Ishikawa (cell line): ENCODE measurements at regions not wholly inside any gene's neighbourhood (a gene's known extent, or its start where the extent isn't known, plus 50 kb on each side); places are given as distances from the start of the nearest gene placed in this dataset.

Source experiments
- CEBPB ChIP-seq: IDR thresholded peaks from 2 replicates; pipeline ENCODE4 v1.6.1; 2012
- CREB1 ChIP-seq: IDR thresholded peaks from 2 replicates; pipeline ENCODE4 v1.6.1; 2012; ENCODE audit warnings: low read depth
- EGR1 ChIP-seq: IDR thresholded peaks from 2 replicates; pipeline ENCODE4 v1.6.1; 2012
- EP300 ChIP-seq: IDR thresholded peaks from 2 replicates; pipeline ENCODE4 v1.6.1; 2012; ENCODE audit warnings: borderline replicate concordance
- FOXM1 ChIP-seq: IDR thresholded peaks from 2 replicates; pipeline ENCODE4 v1.6.1; 2012; ENCODE audit warnings: low read depth, borderline replicate concordance
- NFIC ChIP-seq: IDR thresholded peaks from 2 replicates; pipeline ENCODE4 v1.6.1; 2012
- RAD21 ChIP-seq: IDR thresholded peaks from 2 replicates; pipeline ENCODE4 v1.6.1; 2012; ENCODE audit warnings: low read depth
- TAF1 ChIP-seq: IDR thresholded peaks from 2 replicates; pipeline ENCODE4 v1.6.1; 2012; ENCODE audit warnings: low read depth, mild to moderate bottlenecking
- TCF12 ChIP-seq: IDR thresholded peaks from 2 replicates; pipeline ENCODE4 v1.6.1; 2012; ENCODE audit warnings: low read depth
- TEAD4 ChIP-seq: IDR thresholded peaks from 2 replicates; pipeline ENCODE4 v1.6.1; 2012
- YY1 ChIP-seq: IDR thresholded peaks from 2 replicates; pipeline ENCODE4 v1.6.1; 2012; ENCODE audit warnings: low read depth
- ZBTB7A ChIP-seq: IDR thresholded peaks from 2 replicates; pipeline ENCODE4 v1.6.1; 2012; ENCODE audit warnings: low read depth
- TF ChIP-seq, protein P1 (sequence below): IDR thresholded peaks from 2 replicates; pipeline ENCODE4 v1.6.1; 2012
- TF ChIP-seq, protein P2 (sequence below): IDR thresholded peaks from 2 replicates; pipeline ENCODE4 v1.6.1; 2012
- TF ChIP-seq, protein P3 (sequence below): IDR thresholded peaks from 2 replicates; pipeline ENCODE4 v1.6.1; 2012; ENCODE audit warnings: low read depth, mild to moderate bottlenecking

DNA sequence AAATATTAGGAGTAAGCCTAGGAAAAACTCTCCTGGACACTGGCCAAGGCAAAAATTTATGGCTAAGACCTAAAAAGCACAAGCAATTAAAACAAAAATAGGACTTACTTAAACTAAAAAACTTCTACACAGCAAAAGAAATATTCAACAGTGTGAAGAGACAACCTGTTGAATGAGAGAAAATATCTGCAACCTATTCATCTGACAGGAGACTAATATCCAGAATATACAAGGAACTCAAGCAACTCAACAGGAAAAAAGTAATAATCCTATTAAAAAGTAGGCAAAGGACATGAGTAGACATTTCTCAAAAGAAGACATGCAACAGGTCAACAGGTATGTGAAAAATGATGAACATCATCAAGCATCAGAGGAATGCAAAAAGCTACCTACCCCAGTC lies 431.1 kb downstream of the ZEB2 start:
- no peak for TF ChIP-seq RAD21
- TF ChIP-seq CEBPB = no peak
- TF ChIP-seq NFIC = no peak
- TF ChIP-seq TEAD4 = no peak
- TF ChIP-seq, protein P1, sequence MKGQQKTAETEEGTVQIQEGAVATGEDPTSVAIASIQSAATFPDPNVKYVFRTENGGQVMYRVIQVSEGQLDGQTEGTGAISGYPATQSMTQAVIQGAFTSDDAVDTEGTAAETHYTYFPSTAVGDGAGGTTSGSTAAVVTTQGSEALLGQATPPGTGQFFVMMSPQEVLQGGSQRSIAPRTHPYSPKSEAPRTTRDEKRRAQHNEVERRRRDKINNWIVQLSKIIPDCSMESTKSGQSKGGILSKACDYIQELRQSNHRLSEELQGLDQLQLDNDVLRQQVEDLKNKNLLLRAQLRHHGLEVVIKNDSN = no peak
- TF ChIP-seq FOXM1 = no peak
- TF ChIP-seq EGR1 = no peak
- no peak for TF ChIP-seq EP300
- TF ChIP-seq, protein P2, sequence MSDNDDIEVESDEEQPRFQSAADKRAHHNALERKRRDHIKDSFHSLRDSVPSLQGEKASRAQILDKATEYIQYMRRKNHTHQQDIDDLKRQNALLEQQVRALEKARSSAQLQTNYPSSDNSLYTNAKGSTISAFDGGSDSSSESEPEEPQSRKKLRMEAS = no peak
- no peak for TF ChIP-seq TAF1
- no peak for TF ChIP-seq CREB1
- TF ChIP-seq, protein P3, sequence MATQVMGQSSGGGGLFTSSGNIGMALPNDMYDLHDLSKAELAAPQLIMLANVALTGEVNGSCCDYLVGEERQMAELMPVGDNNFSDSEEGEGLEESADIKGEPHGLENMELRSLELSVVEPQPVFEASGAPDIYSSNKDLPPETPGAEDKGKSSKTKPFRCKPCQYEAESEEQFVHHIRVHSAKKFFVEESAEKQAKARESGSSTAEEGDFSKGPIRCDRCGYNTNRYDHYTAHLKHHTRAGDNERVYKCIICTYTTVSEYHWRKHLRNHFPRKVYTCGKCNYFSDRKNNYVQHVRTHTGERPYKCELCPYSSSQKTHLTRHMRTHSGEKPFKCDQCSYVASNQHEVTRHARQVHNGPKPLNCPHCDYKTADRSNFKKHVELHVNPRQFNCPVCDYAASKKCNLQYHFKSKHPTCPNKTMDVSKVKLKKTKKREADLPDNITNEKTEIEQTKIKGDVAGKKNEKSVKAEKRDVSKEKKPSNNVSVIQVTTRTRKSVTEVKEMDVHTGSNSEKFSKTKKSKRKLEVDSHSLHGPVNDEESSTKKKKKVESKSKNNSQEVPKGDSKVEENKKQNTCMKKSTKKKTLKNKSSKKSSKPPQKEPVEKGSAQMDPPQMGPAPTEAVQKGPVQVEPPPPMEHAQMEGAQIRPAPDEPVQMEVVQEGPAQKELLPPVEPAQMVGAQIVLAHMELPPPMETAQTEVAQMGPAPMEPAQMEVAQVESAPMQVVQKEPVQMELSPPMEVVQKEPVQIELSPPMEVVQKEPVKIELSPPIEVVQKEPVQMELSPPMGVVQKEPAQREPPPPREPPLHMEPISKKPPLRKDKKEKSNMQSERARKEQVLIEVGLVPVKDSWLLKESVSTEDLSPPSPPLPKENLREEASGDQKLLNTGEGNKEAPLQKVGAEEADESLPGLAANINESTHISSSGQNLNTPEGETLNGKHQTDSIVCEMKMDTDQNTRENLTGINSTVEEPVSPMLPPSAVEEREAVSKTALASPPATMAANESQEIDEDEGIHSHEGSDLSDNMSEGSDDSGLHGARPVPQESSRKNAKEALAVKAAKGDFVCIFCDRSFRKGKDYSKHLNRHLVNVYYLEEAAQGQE = no peak
- no peak for TF ChIP-seq ZBTB7A
- TF ChIP-seq TCF12 = no peak
- no peak for TF ChIP-seq YY1

DNA sequence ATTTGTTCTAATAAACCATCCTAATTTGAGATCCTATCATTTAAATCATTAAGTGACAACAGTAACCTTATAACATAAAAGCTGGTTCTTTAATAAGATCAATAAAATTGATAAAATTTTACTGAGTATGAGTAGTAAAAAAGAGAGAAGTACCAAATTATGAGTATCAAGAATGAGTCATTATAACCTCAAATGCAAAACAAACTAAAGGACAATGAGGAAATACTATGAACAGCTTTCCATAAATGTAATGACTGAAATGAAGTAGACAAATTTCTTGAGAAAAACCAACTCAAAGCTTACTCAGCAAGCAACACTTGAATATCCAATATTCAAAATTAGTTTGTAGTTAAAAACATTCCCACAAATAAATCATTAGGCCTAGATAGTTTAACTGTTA lies 433.0 kb downstream of the ZEB2 start:
- no peak for TF ChIP-seq TAF1
- TF ChIP-seq CEBPB = no peak
- no peak for TF ChIP-seq RAD21
- no peak for TF ChIP-seq CREB1
- TF ChIP-seq ZBTB7A = no peak
- TF ChIP-seq, protein P1 = no peak
- no peak for TF ChIP-seq NFIC
- no peak for TF ChIP-seq YY1
- TF ChIP-seq EP300 = no peak
- TF ChIP-seq FOXM1 = no peak
- no peak for TF ChIP-seq EGR1
- TF ChIP-seq, protein P3 = no peak
- TF ChIP-seq, protein P2 = no peak

DNA sequence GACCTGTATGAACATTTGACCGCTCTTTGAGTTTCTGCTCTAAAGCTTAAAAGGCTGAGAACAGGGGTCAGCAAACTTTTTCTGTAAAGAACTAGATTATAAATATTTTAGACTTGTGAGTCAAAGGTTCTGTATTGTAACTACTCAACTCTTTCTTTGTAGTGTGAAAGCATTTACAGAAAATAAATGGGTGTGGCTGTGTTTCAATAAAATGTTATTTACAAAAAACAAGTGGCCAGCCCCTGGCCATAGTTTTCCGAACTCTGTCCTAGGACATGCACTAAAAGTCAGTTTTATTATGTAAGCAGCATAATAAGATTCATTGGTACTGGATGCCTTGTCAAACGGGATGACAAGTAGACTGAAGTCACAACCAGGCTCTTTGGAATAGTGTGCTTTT lies 434.9 kb downstream of the ZEB2 start:
- no peak for TF ChIP-seq CREB1

DNA sequence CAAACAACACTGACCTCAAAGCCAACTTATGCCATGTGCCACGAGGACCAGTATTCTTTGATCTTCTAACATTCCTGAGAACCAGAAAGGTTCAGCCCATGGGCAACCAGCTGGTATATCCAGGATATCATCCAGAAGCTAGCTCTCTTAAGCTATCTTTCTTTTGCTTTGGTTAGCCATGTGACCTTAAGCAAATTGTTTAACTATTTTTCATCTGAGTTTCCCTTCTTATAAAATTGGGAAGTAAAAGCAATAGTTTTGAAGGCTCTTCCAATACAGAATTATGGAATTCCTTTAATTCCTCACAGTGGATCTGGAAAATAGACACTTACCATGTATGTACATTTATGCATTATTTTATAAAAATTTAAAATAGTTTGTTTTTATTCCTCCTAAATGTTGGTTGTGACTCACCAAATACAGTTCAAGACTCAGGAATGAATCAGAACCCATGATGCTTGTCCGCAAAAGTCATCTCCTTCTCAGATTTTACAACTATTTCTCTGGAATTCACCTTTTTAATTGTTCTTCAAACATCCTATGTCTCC lies 435.7 kb downstream of the ZEB2 start:
- no peak for TF ChIP-seq CREB1
- TF ChIP-seq YY1 = no peak
- no peak for TF ChIP-seq CEBPB

DNA sequence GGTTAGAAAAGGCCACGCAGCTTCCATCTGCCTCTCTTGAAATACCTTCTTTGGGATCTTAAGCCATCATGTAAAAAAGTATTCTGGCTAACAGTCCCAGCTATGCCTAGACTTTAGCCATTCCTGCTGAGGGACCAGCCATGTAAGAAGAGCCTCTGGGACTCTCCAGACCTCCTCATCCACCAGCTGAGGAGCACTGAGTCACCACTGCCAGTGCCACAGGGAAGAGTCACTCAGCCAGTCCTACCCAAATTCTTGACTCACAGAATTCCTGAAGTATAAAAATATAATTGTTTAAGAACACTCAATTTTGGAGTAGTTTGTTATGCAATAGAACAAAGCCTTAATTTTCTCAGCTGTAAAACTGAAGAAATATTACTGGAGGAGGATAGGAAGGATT lies 436.7 kb downstream of the ZEB2 start:
- TF ChIP-seq TEAD4 = no peak
- TF ChIP-seq FOXM1 = no peak
- TF ChIP-seq YY1 = no peak
- TF ChIP-seq TAF1 = no peak
- TF ChIP-seq, protein P3 = no peak
- no peak for TF ChIP-seq EGR1
- TF ChIP-seq EP300 = no peak
- TF ChIP-seq ZBTB7A = no peak
- TF ChIP-seq NFIC = no peak
- no peak for TF ChIP-seq TCF12
- no peak for TF ChIP-seq RAD21
- TF ChIP-seq, protein P1 = no peak
- no peak for TF ChIP-seq CREB1
- TF ChIP-seq, protein P2 = no peak
- TF ChIP-seq CEBPB = no peak
